ENCODE measurements at regions not wholly inside any gene's neighbourhood (a gene's known extent, or its start where the extent isn't known, plus 50 kb on each side); places are given as distances from the start of the nearest gene placed in this dataset.

- TF ChIP-seq SIN3A (IDR thresholded peaks at IDR 0.05; ENCODE audit: low read depth): no peak
- TF ChIP-seq EZH2 (IDR thresholded peaks at IDR 0.05): no peak
- no peak for TF ChIP-seq ELF1 (IDR thresholded peaks at IDR 0.05; ENCODE audit: borderline replicate concordance, low read depth)
- TF ChIP-seq POLR2AphosphoS5 (IDR thresholded peaks at IDR 0.05; ENCODE audit: low read depth, low read length): no peak
- no peak for TF ChIP-seq CTCF (IDR thresholded peaks at IDR 0.05 in 2 of 3, conservative IDR thresholded peaks at IDR 0.05 in 1 of 3; ENCODE audit: borderline replicate concordance in 1 of 3, insufficient read depth in 1 of 3, low read depth in 2 of 3, low read length in 2 of 3)
- TF ChIP-seq JUND (IDR thresholded peaks at IDR 0.05): no peak
- TF ChIP-seq MAX (IDR thresholded peaks at IDR 0.05): no peak
- no peak for TF ChIP-seq TCF7L2 (IDR thresholded peaks at IDR 0.05; ENCODE audit: borderline replicate concordance, extremely low read depth, insufficient read depth, insufficient read length)
These were observed 494.5 kb downstream of the BCOR start for GRCh38 chrX:39603230-39603629.

Measured in HCT116 (cell line).